Epithelial cell of esophagus (primary cell): ENCODE measurements at regions not wholly inside any gene's neighbourhood (a gene's known extent, or its start where the extent isn't known, plus 50 kb on each side); places are given as distances from the start of the nearest gene placed in this dataset.

Source experiments
- DNase-seq: peaks from one replicate; pipeline ENCODE4 v3.0.0; 2010; ENCODE audit warnings: low read depth
- H3K4me3 ChIP-seq: 2 replicates; pipeline ENCODE4 v1.5.1; 2011; ENCODE audit warnings: mild to moderate bottlenecking, low read length, control low read depth
- CTCF ChIP-seq: IDR thresholded peaks from 2 replicates; pipeline ENCODE4 v1.5.1; 2011; ENCODE audit warnings: low read depth, mild to moderate bottlenecking, low read length, control low read depth, inconsistent platforms; ENCODE audit not compliant: insufficient read depth; ENCODE audit errors: missing control alignments

DNA sequence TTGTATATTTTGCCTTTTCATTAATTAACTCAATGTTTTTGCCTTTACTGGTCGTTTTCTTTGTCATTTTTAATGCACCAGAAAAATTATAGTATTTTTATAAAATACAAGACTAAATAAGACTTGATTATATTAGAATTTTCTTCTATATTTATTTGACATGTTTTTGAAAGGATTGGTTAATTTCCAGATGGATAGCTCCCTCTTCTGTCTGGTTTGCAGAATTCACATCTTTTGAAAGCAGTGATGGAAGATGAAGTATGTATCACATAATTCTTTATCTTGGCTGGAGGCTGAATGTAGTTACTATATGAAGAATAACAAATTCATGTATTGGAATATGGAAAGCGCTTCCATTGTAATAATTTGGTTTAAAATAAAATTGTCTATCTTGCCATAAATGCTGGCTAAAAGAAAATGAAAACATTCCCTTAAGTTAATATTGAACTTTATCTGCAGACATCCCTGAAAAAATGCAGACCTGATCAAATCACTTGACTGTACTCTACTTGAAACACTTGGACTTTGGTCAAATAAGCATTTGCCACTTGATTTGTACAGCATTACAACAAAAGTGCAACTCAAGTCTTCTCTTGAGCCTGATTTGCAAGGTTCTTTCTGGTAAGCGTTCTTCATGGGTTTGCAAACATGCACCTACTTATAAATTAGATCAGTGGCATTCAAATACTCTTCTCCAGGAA is 86.3 kb upstream of the EFEMP1 start:
- no peak overlapping the region for H3K4me3 ChIP-seq
- peak; percentile 62 for TF ChIP-seq CTCF
- peak; percentile 59 for DNase-seq

DNA sequence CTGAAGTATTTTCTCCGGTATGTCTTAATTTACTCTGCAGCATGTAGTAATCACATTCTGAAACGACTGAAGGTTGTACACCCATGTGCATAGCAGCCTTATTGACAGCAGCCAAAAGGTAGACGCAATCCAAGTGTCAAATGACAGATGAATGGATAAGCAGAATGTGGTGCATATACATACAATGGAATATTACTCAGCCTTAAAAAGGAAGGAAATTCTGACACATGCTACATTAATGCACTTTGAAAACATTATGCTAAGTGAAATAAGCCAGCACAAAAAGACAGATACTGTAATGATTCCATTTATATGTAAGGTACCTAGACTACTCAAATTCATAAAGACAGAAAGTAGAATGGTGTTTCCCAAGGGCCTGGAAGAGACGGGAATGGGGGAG is 88.0 kb upstream of the EFEMP1 start:
- H3K4me3 ChIP-seq, result no peak overlapping the region
- no peak for DNase-seq
- TF ChIP-seq CTCF, result no peak

- H3K4me3 ChIP-seq, result no peak overlapping the region
- no peak for TF ChIP-seq CTCF
- DNase-seq, result no peak
Measured at GRCh38 chr2:56012221-56012765, 88.7 kb upstream of the EFEMP1 start.

GRCh38 chr2:56013475-56013874 is 89.9 kb upstream of the EFEMP1 start:
- DNase-seq, result peak; percentile 9
- no peak for TF ChIP-seq CTCF
- H3K4me3 ChIP-seq, result no peak overlapping the region

DNA sequence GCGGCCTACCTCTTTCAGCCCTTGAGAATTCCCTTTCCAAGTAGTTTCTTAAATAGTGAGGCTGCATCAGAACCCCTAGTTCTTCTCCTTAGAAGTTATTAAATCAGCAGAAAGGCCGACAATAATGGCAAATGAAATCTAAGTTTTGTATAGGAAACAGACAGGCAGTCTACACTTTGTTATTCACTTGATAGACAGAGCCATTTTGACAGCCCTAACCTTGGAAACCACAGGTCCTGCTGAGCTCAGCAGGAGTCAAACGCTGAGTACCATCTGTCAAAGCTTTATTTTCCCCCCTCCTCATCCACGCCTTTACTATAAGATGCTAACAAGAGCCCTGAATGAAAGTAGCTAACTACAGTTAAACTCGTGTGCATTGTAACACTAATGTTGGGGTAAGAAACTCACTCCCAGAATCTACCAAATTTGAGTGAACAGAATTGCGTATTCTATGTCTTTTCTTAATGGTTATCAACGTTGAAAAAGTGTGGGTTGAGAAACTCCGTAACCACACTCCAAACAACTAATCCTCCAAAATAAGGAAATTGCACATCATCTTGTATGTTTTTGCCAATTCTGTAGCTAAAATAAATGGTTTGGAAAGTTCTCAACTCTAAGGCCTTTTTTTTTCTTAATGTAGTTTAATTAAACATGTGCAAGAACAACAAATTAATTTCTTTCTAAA is 90.6 kb upstream of the EFEMP1 start:
- DNase-seq, result no peak
- H3K4me3 ChIP-seq, result no peak overlapping the region
- no peak for TF ChIP-seq CTCF

GRCh38 chr2:56015711-56016115 is 92.1 kb upstream of the EFEMP1 start:
- DNase-seq, result no peak
- no peak overlapping the region for H3K4me3 ChIP-seq
- TF ChIP-seq CTCF, result no peak
